Stomach (tissue), 8 donors: ENCODE measurements at regions not wholly inside any gene's neighbourhood (a gene's known extent, or its start where the extent isn't known, plus 50 kb on each side); places are given as distances from the start of the nearest gene placed in this dataset.

Source experiments
- DNase-seq, 2 donors: peaks; one replicate each; pipeline versions ENCODE4 v3.0.0 to v3.0.0-alpha.2; 2013 to 2019
- H3K27ac ChIP-seq, 5 donors: fragments of 200-600 bp in 4 of 5; sonication (generic) in 4 of 5; one replicate each; pipeline ENCODE4 v1.5.1; 2013 to 2019; ENCODE audit warnings: mild to moderate bottlenecking in 1 of 5, moderate library complexity in 1 of 5
- H3K27me3 ChIP-seq, 3 donors: fragments of 200-600 bp; sonication (generic); one replicate each; pipeline ENCODE4 v1.5.1; 2017 to 2019; ENCODE audit warnings: mixed run types in 1 of 3
- H3K36me3 ChIP-seq, 4 donors: fragments of 200-600 bp; sonication (generic); 1 replicate in 3 of 4; 2 replicates in 1 of 4; pipeline ENCODE4 v1.5.1; 2016 to 2019
- H3K4me1 ChIP-seq, 4 donors: fragments of 200-600 bp; sonication (generic); one replicate each; pipeline ENCODE4 v1.5.1; 2016 to 2019
- H3K4me3 ChIP-seq, 4 donors: fragments of 200-600 bp; sonication (generic) in 3 of 4; one replicate each; pipeline ENCODE4 v1.5.1; 2016 to 2019; ENCODE audit warnings: mild to moderate bottlenecking in 1 of 4
- H3K9me3 ChIP-seq, 4 donors: fragments of 200-600 bp; sonication (generic); one replicate each; pipeline ENCODE4 v1.5.1; 2016 to 2019
- EP300 ChIP-seq: sonication (generic); formaldehyde crosslinking; IDR thresholded peaks from one replicate; pipeline ENCODE4 v1.6.1; 2017; ENCODE audit warnings: antibody characterized with exemption
- POLR2A ChIP-seq, 4 donors: fragments of 450-650 bp; IDR thresholded peaks; one replicate each; pipeline ENCODE4 v1.6.1; 2016; ENCODE audit warnings: antibody characterized with exemption in 4 of 4, control low read depth in 2 of 4, mild to moderate bottlenecking in 1 of 4, moderate library complexity in 1 of 4
- POLR2AphosphoS5 ChIP-seq, 3 donors: sonication (generic); formaldehyde crosslinking; IDR thresholded peaks; one replicate each; pipeline ENCODE4 v1.6.1; 2016; ENCODE audit warnings: antibody characterized with exemption in 3 of 3
- WGBS, 5 donors: extraction: QIAGEN DNeasy Blood & Tissue Kit in 3 of 5; methylation state at CpG; one replicate each; pipeline versions ENCODE4 v1.1.5 to v1.1.7; 2013 to 2018; 5-methylcytosine and 5-hydroxymethylcytosine counted together
- intact Hi-C: fragments of 100-400 bp; cut with DNase I; formaldehyde crosslinking; loops from one replicate; pipeline ENCODE4 v1.15.1; 2023; ENCODE audit warnings: low total_unique reads
- TF ChIP-seq, protein P1 (sequence below), 7 experiments: fragments of 450-650 bp in 4 of 7; fragments of 200-600 bp in 3 of 7; sonication (generic) in 3 of 7; IDR thresholded peaks; one replicate each; pipeline ENCODE4 v1.5.1; 2016 to 2019; ENCODE audit warnings: antibody characterized with exemption in 7 of 7, control low read depth in 2 of 7, mild to moderate bottlenecking in 1 of 7
- donor health status: healthy with polysubstance abuse.
- donor health status: Bipolar disorder and iron deficiency.
- donor health status: healthy.

DNA sequence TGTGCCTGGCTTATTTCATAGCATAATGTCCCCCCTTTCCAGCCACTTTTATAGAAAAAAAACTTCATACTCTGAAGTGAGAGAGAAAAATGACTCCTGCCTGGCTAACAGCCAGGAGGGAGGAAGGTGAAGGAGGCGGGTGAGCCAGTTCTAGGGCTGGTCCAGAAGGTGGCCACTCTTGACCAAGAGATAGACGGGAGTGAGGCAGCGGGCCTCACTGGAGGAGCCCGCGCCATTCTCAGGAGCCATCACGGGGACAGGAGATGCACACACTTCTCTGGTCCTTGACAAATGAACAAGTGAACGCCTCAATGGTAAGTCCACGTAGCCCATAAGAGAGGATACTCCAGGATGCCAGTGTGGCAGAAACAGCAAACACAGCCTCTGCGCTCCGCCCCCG lies 231.4 kb downstream of the UQCRFS1 start:
- 65 to 76% (median 70%) methylated on average over 11 of the region's 11 CpGs for WGBS, 5 donors
- intact Hi-C loops, result no loop called here
- no peak for TF ChIP-seq POLR2A (IDR thresholded peaks at IDR 0.05)
- no peak for TF ChIP-seq POLR2AphosphoS5 (IDR thresholded peaks at IDR 0.05)
- no peak for TF ChIP-seq EP300
- TF ChIP-seq, protein P1, sequence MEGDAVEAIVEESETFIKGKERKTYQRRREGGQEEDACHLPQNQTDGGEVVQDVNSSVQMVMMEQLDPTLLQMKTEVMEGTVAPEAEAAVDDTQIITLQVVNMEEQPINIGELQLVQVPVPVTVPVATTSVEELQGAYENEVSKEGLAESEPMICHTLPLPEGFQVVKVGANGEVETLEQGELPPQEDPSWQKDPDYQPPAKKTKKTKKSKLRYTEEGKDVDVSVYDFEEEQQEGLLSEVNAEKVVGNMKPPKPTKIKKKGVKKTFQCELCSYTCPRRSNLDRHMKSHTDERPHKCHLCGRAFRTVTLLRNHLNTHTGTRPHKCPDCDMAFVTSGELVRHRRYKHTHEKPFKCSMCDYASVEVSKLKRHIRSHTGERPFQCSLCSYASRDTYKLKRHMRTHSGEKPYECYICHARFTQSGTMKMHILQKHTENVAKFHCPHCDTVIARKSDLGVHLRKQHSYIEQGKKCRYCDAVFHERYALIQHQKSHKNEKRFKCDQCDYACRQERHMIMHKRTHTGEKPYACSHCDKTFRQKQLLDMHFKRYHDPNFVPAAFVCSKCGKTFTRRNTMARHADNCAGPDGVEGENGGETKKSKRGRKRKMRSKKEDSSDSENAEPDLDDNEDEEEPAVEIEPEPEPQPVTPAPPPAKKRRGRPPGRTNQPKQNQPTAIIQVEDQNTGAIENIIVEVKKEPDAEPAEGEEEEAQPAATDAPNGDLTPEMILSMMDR (IDR thresholded peaks at IDR 0.05), result no peak

DNA sequence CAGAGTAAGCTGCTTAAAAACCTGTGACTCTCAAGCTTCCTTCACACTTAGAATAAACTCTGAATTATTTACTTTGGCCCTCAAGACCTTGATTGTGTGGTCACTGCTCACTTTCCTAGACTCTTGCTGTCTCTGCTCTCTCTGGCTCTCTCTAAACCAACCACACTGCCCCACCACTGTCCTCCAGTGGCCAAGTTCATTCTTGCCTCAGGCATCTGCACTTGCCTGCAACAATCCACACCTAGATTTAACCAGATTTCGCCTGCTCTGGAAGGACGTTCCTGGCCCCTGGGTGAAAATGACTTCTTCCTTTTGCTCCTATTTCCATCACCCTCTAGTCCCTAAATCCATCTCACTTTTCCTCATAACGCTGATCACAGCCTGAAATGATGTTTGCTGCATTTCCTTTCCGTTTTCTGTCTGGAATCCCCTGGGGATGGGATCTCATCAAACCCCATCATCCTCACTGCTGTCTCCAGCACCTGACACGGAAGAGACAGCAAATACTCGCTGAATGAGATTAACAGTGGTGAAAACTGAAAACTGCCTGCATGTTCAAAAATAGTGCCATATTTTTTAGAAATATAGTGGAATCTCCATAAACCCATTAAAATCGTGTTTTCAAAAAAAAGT lies 232.6 kb downstream of the UQCRFS1 start:
- Histone ChIP-seq H3K4me1 (no peaks in the 10 kb centered on the region), H3K9me3 (no peaks in the 10 kb centered on the region), H3K36me3 (no peaks in the 10 kb centered on the region), H3K4me3 (no peak overlapping the region), H3K27me3 (peaks cover 0 to 21% (median 0%) of the 10 kb centered on the region in 3 donors), H3K27ac (no peak overlapping the region)
- 45 to 59% (median 54%) methylated on average over 7 of the region's 7 CpGs for WGBS, 5 donors
- DNase-seq, result peak in 1 of 2 donors; percentile 37
- TF ChIP-seq POLR2AphosphoS5 (IDR thresholded peaks at IDR 0.05) (no peak), EP300 (no peak), POLR2A (IDR thresholded peaks at IDR 0.05) (no peak)
- TF ChIP-seq, protein P1 (IDR thresholded peaks at IDR 0.05), result no peak
- intact Hi-C loops, result no loop called here

More for the DNA sequence above, 231.4 kb downstream of the UQCRFS1 start:
- Histone ChIP-seq H3K27ac (no peak overlapping the region), H3K27me3 (peaks cover 0 to 21% (median 0%) of the 10 kb centered on the region in 3 donors), H3K36me3 (no peaks in the 10 kb centered on the region), H3K4me3 (no peak overlapping the region), H3K9me3 (no peaks in the 10 kb centered on the region), H3K4me1 (no peaks in the 10 kb centered on the region)
- DNase-seq, result no peak

DNA sequence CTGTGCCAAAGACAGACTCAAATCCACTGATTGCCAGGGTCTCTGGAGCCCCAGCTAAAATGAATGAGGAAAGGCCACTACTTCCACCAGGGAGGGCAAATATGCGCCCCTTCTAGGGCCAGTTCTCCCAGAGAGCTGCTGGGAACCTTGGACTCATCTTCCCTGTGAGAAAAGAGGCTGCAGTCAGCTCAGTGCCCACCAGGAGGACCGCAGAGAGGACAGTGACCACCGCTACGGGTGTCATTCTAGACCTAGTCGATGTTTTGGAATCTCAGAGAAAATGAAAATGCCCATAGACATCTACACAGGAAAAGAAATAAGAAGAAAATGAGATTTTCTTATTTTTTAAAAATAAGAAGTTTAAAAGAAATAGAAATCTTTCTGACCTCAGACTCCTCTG lies 235.1 kb downstream of the UQCRFS1 start:
- intact Hi-C loops, result no loop called here
- TF ChIP-seq EP300, result no peak
- TF ChIP-seq, protein P1 (IDR thresholded peaks at IDR 0.05), result no peak
- TF ChIP-seq POLR2AphosphoS5 (IDR thresholded peaks at IDR 0.05), result no peak
- TF ChIP-seq POLR2A (IDR thresholded peaks at IDR 0.05), result no peak
- Histone ChIP-seq H3K27ac (no peak overlapping the region), H3K4me3 (no peak overlapping the region), H3K9me3 (no peaks in the 10 kb centered on the region), H3K4me1 (no peaks in the 10 kb centered on the region), H3K27me3 (peaks cover 0 to 15% (median 0%) of the 10 kb centered on the region in 3 donors), H3K36me3 (no peaks in the 10 kb centered on the region)
- no peak for DNase-seq
- 73 to 83% (median 79%) methylated on average over 5 of the region's 5 CpGs for WGBS, 5 donors

DNA sequence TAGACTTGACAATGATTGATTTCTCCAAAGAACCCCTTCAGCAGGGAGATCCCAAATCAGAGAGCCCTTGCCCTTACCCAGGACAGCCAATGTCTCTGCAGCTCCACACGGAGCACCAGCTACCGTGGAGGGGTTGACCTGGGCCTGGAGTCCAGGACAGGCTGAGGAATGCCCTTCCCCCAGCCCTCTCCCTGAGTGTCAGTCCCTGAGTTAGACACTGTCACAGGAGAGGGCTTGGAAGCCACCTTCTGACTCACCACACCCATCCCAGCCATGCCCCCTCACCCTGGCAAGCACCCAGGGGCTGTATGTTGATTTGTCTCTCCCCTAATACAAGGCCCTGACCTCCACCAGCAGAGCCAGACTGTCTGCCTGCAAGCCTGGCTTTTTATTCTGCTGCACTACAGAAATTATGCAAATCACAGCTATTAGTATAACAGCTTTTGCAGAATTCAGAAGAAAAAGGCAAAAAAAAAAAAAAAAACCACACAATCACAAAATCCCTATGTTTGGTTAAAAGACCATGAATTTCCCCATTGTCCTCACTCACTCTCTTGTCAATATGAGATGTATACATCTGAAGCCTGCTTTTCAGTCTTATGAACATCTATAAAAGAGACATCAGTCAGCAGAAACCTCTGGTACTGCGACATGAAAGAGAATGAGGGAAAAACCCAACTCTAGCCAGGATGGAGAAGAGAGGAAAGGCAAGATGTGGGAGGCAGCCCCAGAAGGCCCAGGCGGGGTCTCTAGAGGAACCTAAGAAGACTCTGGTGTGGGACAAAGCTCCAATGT lies 240.7 kb downstream of the UQCRFS1 start:
- 61 to 77% (median 69%) methylated on average over 4 of the region's 4 CpGs for WGBS, 5 donors
- intact Hi-C loops, result no loop called here
- H3K27me3 ChIP-seq, result no peaks in the 10 kb centered on the region
- DNase-seq, result no peak
- no peaks in the 10 kb centered on the region for H3K4me1 ChIP-seq
- no peaks in the 10 kb centered on the region for H3K36me3 ChIP-seq
- H3K4me3 ChIP-seq, result no peak overlapping the region
- TF ChIP-seq POLR2A (IDR thresholded peaks at IDR 0.05), result no peak
- TF ChIP-seq, protein P1 (IDR thresholded peaks at IDR 0.05), result no peak
- TF ChIP-seq POLR2AphosphoS5 (IDR thresholded peaks at IDR 0.05), result no peak
- no peaks in the 10 kb centered on the region for H3K9me3 ChIP-seq
- H3K27ac ChIP-seq, result no peak overlapping the region
